ENCODE measurements at regions not wholly inside any gene's neighbourhood (a gene's known extent, or its start where the extent isn't known, plus 50 kb on each side); places are given as distances from the start of the nearest gene placed in this dataset.

DNA sequence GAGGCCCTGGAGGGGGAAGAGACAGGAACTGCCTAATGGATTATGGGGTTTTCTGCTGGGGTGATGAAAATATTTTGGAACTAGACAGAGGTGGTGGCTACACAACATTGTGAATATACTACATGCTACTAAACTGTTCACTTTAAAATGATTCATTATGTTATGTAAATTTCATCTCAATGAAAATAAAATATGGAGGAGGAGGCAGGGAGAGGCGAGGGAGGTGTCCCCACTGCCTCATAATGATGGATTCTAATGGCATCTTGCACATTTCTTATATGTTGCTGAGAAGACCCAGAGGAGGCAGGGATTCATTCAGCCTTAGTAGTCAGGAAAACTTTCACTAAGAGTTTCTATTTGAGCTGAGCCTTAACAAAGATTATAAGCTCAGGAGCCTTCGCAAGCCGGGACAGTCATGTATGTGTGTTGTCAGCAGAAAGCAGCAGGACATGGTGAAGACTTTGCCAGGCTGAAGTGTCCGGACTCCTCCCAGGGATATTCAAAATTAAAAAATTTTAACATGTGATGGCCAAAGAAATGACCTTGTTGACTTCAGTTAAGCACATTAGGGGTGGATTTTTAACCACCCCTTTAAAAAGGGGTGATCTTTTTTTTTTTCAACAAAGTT lies 158.6 kb upstream of the PCSK2 start:
- H3K4me3 ChIP-seq (ENCODE audit: insufficient read depth, low read depth, low read length, poor library complexity, severe bottlenecking): no peak overlapping the region
- H3K27ac ChIP-seq (ENCODE audit: insufficient read depth, low read length, poor library complexity, severe bottlenecking): no peak overlapping the region
- DNase-seq: no peak
- no peaks in the 10 kb centered on the region for H3K9me3 ChIP-seq (ENCODE audit: control insufficient read depth, low read length)
- no peaks in the 10 kb centered on the region for H3K4me1 ChIP-seq (ENCODE audit: control insufficient read depth, insufficient read depth, low read length, poor library complexity, severe bottlenecking)
- no peaks in the 10 kb centered on the region for H3K27me3 ChIP-seq (replicated peaks; ENCODE audit: control insufficient read depth, insufficient read depth, low read length, poor library complexity, severe bottlenecking)
- no peaks in the 10 kb centered on the region for H3K36me3 ChIP-seq (ENCODE audit: control insufficient read depth, insufficient read depth, low read length)

- H3K27ac ChIP-seq (ENCODE audit: insufficient read depth, low read length, poor library complexity, severe bottlenecking): no peak overlapping the region
- H3K4me3 ChIP-seq (ENCODE audit: insufficient read depth, low read depth, low read length, poor library complexity, severe bottlenecking): no peak overlapping the region
- no peaks in the 10 kb centered on the region for H3K36me3 ChIP-seq (ENCODE audit: control insufficient read depth, insufficient read depth, low read length)
- no peak for DNase-seq
- H3K4me1 ChIP-seq (ENCODE audit: control insufficient read depth, insufficient read depth, low read length, poor library complexity, severe bottlenecking): no peaks in the 10 kb centered on the region
- H3K9me3 ChIP-seq (ENCODE audit: control insufficient read depth, low read length): no peaks in the 10 kb centered on the region
- no peaks in the 10 kb centered on the region for H3K27me3 ChIP-seq (replicated peaks; ENCODE audit: control insufficient read depth, insufficient read depth, low read length, poor library complexity, severe bottlenecking)
Measured at GRCh38 chr20:17077030-17077429, 149.8 kb upstream of the PCSK2 start.

DNA sequence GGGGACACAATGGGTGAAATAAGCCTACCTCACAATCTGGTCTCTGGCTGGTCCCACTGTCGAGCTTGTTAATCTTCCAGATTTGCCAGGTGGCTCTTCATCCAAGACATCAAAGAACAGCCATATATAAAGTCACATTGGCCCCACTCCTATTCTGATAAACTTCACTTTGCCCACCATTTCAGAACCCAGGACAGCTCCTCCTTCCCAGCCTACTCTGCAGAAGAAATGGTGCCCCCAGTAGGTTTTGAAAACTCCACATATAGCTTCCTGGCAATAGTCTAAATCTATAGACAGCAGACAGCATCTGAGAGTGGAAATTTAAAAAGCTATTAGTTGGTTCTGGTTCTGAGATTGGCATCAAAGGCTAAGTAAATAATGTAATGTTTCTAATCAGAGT lies 143.1 kb upstream of the PCSK2 start:
- H3K27me3 ChIP-seq (replicated peaks; ENCODE audit: control insufficient read depth, insufficient read depth, low read length, poor library complexity, severe bottlenecking): no peaks in the 10 kb centered on the region
- no peak overlapping the region for H3K4me3 ChIP-seq (ENCODE audit: insufficient read depth, low read depth, low read length, poor library complexity, severe bottlenecking)
- no peak overlapping the region for H3K27ac ChIP-seq (ENCODE audit: insufficient read depth, low read length, poor library complexity, severe bottlenecking)
- H3K36me3 ChIP-seq (ENCODE audit: control insufficient read depth, insufficient read depth, low read length): no peaks in the 10 kb centered on the region
- H3K9me3 ChIP-seq (ENCODE audit: control insufficient read depth, low read length): no peaks in the 10 kb centered on the region
- no peaks in the 10 kb centered on the region for H3K4me1 ChIP-seq (ENCODE audit: control insufficient read depth, insufficient read depth, low read length, poor library complexity, severe bottlenecking)
- no peak for DNase-seq

DNA sequence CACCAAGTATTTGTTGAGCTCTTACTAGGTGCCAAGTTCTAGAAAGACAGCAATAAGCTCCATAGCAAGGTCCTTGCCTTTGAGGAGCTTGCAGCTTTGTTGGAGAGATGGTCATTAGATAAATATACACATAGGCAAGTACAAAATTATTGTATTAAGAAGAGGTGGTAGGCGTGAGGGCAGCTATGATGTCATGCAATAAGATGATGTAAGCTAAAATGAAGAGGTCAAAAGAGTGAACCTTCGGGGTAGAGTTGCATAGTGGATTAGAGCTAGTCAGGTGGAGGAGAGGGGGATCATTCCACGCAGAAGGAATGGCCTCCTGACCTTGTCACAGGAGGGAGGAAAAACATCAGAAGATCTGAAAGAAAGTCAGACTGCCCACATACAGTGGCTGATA lies 141.9 kb upstream of the PCSK2 start:
- no peaks in the 10 kb centered on the region for H3K9me3 ChIP-seq (ENCODE audit: control insufficient read depth, low read length)
- no peak overlapping the region for H3K27ac ChIP-seq (ENCODE audit: insufficient read depth, low read length, poor library complexity, severe bottlenecking)
- no peaks in the 10 kb centered on the region for H3K27me3 ChIP-seq (replicated peaks; ENCODE audit: control insufficient read depth, insufficient read depth, low read length, poor library complexity, severe bottlenecking)
- no peak for DNase-seq
- no peaks in the 10 kb centered on the region for H3K36me3 ChIP-seq (ENCODE audit: control insufficient read depth, insufficient read depth, low read length)
- H3K4me1 ChIP-seq (ENCODE audit: control insufficient read depth, insufficient read depth, low read length, poor library complexity, severe bottlenecking): no peaks in the 10 kb centered on the region
- H3K4me3 ChIP-seq (ENCODE audit: insufficient read depth, low read depth, low read length, poor library complexity, severe bottlenecking): no peak overlapping the region

DNA sequence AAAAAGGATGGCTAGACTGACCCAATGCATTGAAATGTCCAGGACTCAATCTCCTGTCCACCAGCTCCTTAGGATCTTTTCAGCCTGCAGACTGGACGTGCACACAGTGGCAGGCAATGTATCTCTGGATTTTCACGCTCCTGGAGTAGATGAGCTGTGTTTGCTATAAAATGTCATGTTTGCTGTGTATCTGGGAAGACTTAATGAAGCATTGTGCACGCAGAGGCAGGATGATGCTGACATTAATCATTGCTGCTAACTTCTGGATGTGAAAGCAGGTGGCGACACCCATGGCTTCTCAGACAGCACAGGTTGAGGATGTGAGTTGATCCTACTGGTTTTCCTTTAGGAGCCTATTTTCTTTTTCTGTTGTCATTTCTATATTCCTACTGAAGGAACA lies 133.1 kb upstream of the PCSK2 start:
- no peaks in the 10 kb centered on the region for H3K36me3 ChIP-seq (ENCODE audit: control insufficient read depth, insufficient read depth, low read length)
- H3K4me3 ChIP-seq (ENCODE audit: insufficient read depth, low read depth, low read length, poor library complexity, severe bottlenecking): no peak overlapping the region
- no peak overlapping the region for H3K27ac ChIP-seq (ENCODE audit: insufficient read depth, low read length, poor library complexity, severe bottlenecking)
- no peaks in the 10 kb centered on the region for H3K9me3 ChIP-seq (ENCODE audit: control insufficient read depth, low read length)
- no peaks in the 10 kb centered on the region for H3K4me1 ChIP-seq (ENCODE audit: control insufficient read depth, insufficient read depth, low read length, poor library complexity, severe bottlenecking)
- no peaks in the 10 kb centered on the region for H3K27me3 ChIP-seq (replicated peaks; ENCODE audit: control insufficient read depth, insufficient read depth, low read length, poor library complexity, severe bottlenecking)
- DNase-seq: no peak

DNA sequence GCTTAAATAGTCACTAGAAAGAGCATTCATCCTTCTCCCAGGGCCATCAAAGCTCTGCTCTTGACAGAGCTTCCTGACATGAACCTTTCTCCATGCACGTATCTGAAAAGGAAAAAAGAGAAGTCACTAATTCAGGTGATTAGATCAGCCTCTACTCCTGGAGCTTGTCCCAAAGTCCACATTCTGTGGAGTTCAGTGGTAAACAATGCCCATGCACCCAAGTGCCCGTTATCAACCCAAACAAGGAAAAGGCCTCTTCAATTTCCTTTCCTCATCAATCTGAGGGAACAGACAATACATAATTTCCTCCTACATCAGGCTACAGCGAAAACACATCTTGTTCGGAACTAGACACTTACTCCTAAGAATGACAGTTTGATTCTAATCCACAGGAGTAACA lies 129.2 kb upstream of the PCSK2 start:
- H3K27ac ChIP-seq (ENCODE audit: insufficient read depth, low read length, poor library complexity, severe bottlenecking): no peak overlapping the region
- H3K36me3 ChIP-seq (ENCODE audit: control insufficient read depth, insufficient read depth, low read length): no peaks in the 10 kb centered on the region
- no peak for DNase-seq
- H3K9me3 ChIP-seq (ENCODE audit: control insufficient read depth, low read length): no peaks in the 10 kb centered on the region
- H3K4me3 ChIP-seq (ENCODE audit: insufficient read depth, low read depth, low read length, poor library complexity, severe bottlenecking): no peak overlapping the region
- no peaks in the 10 kb centered on the region for H3K27me3 ChIP-seq (replicated peaks; ENCODE audit: control insufficient read depth, insufficient read depth, low read length, poor library complexity, severe bottlenecking)
- H3K4me1 ChIP-seq (ENCODE audit: control insufficient read depth, insufficient read depth, low read length, poor library complexity, severe bottlenecking): no peaks in the 10 kb centered on the region

DNA sequence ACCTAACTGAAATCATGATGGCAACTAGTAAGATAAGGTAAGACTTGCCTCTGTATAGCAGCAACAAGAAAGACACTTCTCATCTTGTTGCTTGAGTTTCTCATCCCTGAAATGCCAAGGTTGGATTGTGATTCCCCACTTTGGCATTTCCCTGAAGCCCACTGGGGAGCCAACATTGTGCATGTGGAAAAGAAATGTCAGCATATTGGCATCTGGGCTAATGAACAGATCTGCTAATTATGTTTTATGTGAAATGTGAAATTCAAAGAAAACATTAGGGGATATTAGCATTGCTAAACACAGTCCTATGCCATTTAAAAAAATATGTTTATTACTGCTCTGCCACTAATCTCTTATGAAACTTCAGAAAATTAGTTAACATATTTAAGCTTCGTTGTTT lies 126.3 kb upstream of the PCSK2 start:
- no peaks in the 10 kb centered on the region for H3K4me1 ChIP-seq (ENCODE audit: control insufficient read depth, insufficient read depth, low read length, poor library complexity, severe bottlenecking)
- no peaks in the 10 kb centered on the region for H3K9me3 ChIP-seq (ENCODE audit: control insufficient read depth, low read length)
- H3K27me3 ChIP-seq (replicated peaks; ENCODE audit: control insufficient read depth, insufficient read depth, low read length, poor library complexity, severe bottlenecking): no peaks in the 10 kb centered on the region
- no peak overlapping the region for H3K4me3 ChIP-seq (ENCODE audit: insufficient read depth, low read depth, low read length, poor library complexity, severe bottlenecking)
- H3K36me3 ChIP-seq (ENCODE audit: control insufficient read depth, insufficient read depth, low read length): no peaks in the 10 kb centered on the region
- no peak overlapping the region for H3K27ac ChIP-seq (ENCODE audit: insufficient read depth, low read length, poor library complexity, severe bottlenecking)
- no peak for DNase-seq

- Histone ChIP-seq H3K9me3 (ENCODE audit: control insufficient read depth, low read length) (no peaks in the 10 kb centered on the region), H3K27ac (ENCODE audit: insufficient read depth, low read length, poor library complexity, severe bottlenecking) (no peak overlapping the region), H3K4me3 (ENCODE audit: insufficient read depth, low read depth, low read length, poor library complexity, severe bottlenecking) (no peak overlapping the region), H3K4me1 (ENCODE audit: control insufficient read depth, insufficient read depth, low read length, poor library complexity, severe bottlenecking) (no peaks in the 10 kb centered on the region), H3K36me3 (ENCODE audit: control insufficient read depth, insufficient read depth, low read length) (no peaks in the 10 kb centered on the region), H3K27me3 (replicated peaks; ENCODE audit: control insufficient read depth, insufficient read depth, low read length, poor library complexity, severe bottlenecking) (no peaks in the 10 kb centered on the region)
- DNase-seq: no peak
Measured at GRCh38 chr20:17107127-17107526, 119.7 kb upstream of the PCSK2 start.

DNA sequence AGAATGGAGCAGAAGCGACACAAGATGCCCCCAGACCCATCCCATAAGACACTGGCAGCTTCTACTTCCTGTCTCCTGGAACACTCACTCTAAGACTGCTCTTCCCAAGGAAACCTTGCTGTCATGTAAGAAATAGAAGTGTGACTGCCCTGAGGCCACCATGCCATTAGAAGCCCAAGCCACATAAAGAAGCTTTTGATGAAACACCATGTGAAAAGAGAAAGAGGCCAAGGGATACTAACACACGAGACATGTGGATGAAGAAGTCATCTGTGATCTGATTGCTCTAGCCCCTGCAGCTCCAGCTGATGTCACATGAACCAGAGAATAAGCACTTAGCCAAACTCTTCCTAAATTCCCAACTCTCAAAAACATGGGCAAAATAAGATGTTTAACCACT lies 117.9 kb upstream of the PCSK2 start:
- no peaks in the 10 kb centered on the region for H3K27me3 ChIP-seq (replicated peaks; ENCODE audit: control insufficient read depth, insufficient read depth, low read length, poor library complexity, severe bottlenecking)
- H3K36me3 ChIP-seq (ENCODE audit: control insufficient read depth, insufficient read depth, low read length): no peaks in the 10 kb centered on the region
- H3K4me1 ChIP-seq (ENCODE audit: control insufficient read depth, insufficient read depth, low read length, poor library complexity, severe bottlenecking): no peaks in the 10 kb centered on the region
- H3K27ac ChIP-seq (ENCODE audit: insufficient read depth, low read length, poor library complexity, severe bottlenecking): no peak overlapping the region
- H3K9me3 ChIP-seq (ENCODE audit: control insufficient read depth, low read length): no peaks in the 10 kb centered on the region
- DNase-seq: no peak
- H3K4me3 ChIP-seq (ENCODE audit: insufficient read depth, low read depth, low read length, poor library complexity, severe bottlenecking): no peak overlapping the region

- Histone ChIP-seq H3K36me3 (ENCODE audit: control insufficient read depth, insufficient read depth, low read length) (no peaks in the 10 kb centered on the region), H3K4me3 (ENCODE audit: insufficient read depth, low read depth, low read length, poor library complexity, severe bottlenecking) (no peak overlapping the region), H3K27me3 (replicated peaks; ENCODE audit: control insufficient read depth, insufficient read depth, low read length, poor library complexity, severe bottlenecking) (no peaks in the 10 kb centered on the region), H3K27ac (ENCODE audit: insufficient read depth, low read length, poor library complexity, severe bottlenecking) (no peak overlapping the region), H3K4me1 (ENCODE audit: control insufficient read depth, insufficient read depth, low read length, poor library complexity, severe bottlenecking) (no peaks in the 10 kb centered on the region), H3K9me3 (ENCODE audit: control insufficient read depth, low read length) (no peaks in the 10 kb centered on the region)
- no peak for DNase-seq
Measured at GRCh38 chr20:17109307-17109706, 117.5 kb upstream of the PCSK2 start.

GRCh38 chr20:17128206-17128605 lies 98.6 kb upstream of the PCSK2 start:
- no peak for DNase-seq
- no peaks in the 10 kb centered on the region for H3K27me3 ChIP-seq (replicated peaks; ENCODE audit: control insufficient read depth, insufficient read depth, low read length, poor library complexity, severe bottlenecking)
- no peaks in the 10 kb centered on the region for H3K4me1 ChIP-seq (ENCODE audit: control insufficient read depth, insufficient read depth, low read length, poor library complexity, severe bottlenecking)
- no peak overlapping the region for H3K4me3 ChIP-seq (ENCODE audit: insufficient read depth, low read depth, low read length, poor library complexity, severe bottlenecking)
- no peak overlapping the region for H3K27ac ChIP-seq (ENCODE audit: insufficient read depth, low read length, poor library complexity, severe bottlenecking)
- H3K9me3 ChIP-seq (ENCODE audit: control insufficient read depth, low read length): no peaks in the 10 kb centered on the region
- H3K36me3 ChIP-seq (ENCODE audit: control insufficient read depth, insufficient read depth, low read length): no peaks in the 10 kb centered on the region

Data from effector memory CD4-positive, alpha-beta T cell (primary cell).